NCI-H2196 treated with DMSO at 0.1 percent for 48 hours (cell line): ENCODE measurements at regions not wholly inside any gene's neighbourhood (a gene's known extent, or its start where the extent isn't known, plus 50 kb on each side); places are given as distances from the start of the nearest gene placed in this dataset.

Experiments used
- DNase-seq: peaks from one replicate; lab custom pipeline; 2025; ENCODE audit not compliant: unreplicated experiment; lab: John Stamatoyannopoulos, UW

DNA sequence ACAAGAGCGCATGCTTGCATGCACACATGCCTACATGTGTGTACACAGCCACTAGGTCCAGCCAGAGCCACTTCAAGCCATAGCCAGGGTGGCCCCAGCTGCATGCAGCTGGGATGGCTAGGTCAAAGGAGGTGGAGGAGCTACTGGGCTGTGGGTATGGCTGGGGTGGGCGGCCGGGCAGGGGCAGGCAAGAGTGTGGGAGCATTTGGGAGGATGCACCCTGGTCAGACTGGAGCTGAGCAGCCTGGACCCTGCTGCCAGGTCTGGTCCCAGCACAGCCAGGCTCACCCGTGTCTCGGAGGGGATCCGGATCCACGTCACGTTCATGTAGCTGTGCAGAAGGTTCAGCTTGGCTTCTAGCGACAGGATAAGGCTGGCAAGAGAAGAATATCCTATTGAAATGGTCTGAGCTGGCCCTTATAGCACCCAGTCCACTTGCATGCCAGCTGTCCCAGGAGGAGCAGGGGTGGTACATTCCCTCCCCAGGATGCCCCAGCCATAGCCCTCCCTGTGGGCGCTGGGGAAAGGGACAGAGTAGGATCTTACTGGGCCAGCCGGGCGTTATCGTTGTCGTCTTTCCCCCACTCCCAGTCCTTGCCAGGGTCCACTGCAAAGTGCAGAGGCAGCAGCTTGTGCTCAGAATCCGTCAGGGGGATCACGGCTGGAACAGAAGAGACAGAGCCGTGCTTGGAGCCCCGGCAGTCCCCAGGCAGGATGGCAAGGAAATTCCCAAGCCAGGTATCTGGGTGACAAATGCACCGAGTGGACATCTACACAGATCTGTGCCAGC lies 160.5 kb downstream of the KLF13 start:
- no peak for DNase-seq

DNA sequence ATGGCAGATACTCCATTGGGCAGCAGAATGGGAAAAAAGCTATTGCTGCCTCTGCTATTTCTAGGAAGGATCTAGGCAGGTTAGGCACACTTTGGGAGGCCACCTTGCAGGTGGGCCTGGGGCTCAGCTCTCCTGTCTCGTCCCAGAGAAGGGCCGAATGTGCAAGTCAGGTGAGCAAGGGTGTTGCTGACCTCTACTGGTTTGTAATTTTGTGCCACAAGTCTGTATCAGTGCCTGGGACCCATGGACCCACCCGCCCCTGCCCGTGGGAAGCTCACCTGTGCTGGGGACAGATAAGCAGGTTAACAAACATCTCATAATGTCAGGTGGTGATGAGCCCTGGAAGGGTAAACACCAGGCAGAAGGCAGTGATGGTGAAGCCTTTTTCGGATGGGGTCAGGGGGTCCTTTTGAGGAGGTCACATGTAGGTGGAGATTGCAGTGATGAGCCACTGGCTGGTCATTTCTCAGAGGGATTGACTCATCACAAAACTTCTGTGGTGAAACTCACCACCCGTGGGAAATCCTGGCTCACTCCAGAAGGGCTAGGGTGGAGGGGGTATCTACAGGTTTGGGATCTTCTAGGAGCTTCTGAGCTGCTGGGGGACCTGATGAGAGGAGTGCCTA lies 161.3 kb downstream of the KLF13 start:
- no peak for DNase-seq

DNA sequence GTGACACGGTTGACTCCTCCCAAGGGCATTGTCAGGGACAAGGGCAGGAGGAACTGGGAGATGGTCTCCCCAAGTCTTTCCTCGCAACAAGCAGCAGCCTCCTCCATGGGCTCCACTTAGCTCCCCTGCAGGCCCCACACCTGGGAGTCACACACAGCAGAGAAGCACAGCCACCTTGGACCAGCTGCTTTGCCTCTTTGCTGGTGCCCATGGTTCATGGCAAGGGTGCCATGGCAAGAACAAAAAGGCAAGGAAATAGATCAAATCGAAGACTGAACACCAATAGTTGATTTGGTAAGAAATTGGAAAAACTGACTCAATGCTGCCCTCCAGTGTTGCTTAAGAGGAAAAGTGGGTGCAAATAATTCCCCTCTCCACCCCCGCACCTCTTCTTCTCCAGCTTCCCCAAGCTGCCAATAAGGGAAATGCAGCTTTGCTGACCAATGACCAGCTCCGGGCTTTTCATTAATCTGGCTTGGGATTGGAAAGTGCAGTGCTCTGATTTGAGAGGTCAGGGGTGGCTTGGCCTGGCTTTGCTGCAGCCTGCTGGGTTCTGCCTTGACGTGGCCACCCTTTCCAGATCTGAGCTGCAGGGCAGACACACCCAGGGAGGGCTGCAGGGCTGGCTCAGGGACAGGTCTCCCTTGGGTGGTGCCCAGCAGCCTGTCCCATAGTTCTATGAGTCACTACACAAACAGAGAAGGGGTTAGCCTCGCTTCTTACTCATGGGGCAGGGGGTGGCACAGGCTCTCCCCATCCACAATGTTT lies 162.0 kb downstream of the KLF13 start:
- peak; percentile 50 for DNase-seq

DNA sequence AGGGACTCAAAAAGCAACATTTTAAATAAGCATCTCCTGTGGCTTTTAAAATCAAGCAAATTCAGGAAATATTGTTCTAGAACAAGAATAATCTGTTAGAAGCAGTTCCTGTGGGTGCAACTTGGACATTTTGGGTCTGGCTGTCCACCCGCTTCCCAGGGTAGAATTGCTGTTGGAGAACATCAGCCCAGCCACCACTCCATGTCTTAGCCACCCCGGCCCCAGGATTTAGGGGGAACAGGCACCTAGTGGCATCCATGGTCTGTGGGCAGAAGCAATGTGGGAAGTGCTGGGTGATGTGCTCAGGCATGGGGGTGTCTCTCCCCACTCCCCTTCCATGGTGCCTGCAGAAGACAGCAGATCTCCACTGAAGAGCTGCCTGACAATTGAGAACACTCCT lies 162.6 kb downstream of the KLF13 start:
- no peak for DNase-seq

DNA sequence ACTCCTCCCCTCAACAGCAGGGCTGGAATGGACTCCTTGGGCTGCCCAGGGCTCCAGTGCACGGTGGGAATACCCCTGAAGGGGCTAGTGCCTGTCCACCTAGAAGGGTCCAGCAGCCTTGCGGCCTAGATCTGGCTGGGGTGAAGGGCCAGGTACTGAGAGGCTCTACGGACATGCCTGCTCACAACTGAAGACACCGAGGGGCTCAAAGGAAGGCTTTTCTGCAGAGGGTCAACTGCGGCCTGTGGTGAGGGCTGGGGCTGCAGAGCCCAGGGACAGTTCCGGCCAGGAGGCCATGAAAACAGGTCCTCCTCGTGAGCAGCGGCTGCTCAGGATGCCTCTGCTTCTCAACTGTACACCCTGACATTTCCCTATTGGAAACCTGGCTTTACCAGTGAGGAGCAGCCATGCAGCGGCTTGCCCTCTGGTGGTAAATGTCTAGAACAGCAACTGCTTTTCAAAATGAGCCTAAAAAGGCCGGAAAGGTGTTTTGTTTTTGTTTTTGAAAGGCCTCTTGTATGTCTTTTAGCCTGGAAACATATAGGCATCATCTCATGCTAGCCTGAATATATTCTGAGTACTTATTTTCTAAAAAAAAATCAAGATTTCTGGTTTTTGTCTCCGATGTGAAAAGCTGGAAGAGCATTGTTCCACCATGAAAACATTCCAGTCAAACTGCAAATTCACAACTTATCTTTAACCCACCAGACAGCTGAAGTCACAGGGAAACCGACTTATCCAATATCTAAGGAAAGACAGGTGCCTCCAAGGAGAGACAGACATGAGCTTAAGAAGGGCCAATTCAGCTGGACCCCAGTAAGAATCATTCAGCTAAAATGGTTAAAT lies 163.4 kb downstream of the KLF13 start:
- no peak for DNase-seq

DNA sequence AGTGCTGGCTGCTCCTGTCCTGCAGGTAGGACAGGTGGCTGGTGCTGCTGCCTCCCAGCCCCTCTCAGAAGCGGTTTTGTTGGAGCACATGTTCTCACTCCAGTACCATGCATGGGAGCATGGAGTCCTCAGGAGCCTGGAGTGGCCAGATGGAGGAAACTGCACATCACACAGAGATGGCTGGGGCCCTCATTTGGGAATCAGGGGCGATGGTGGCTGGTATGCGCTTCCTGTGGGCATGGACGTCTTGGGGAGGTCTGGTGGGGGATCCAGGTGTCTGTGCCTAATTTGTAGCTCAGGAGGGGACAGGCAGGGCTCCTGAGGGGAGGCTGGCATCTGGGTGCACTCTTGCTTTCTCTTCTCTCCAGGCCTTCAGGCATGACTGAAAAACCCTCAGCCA lies 168.2 kb downstream of the KLF13 start:
- no peak for DNase-seq

DNA sequence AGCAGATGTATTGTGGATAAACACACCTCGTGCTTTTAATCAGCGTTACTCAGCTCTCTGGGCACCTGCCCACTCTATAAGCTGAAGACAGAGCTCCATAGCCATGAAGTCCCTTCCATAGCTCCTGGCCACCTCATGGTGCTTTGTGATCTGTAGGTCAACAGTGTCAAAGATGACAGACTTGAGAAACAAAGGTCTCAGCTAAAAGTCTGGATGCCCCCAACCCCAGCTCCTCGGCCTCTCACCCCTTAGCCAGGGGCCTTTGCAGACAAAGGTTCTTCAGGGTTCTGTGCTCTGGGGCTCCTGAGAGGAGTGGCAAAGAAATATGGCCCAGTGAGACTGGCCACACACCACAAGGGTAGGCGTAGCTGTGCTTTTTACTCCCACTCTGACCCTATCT lies 168.6 kb downstream of the KLF13 start:
- DNase-seq: no peak

DNA sequence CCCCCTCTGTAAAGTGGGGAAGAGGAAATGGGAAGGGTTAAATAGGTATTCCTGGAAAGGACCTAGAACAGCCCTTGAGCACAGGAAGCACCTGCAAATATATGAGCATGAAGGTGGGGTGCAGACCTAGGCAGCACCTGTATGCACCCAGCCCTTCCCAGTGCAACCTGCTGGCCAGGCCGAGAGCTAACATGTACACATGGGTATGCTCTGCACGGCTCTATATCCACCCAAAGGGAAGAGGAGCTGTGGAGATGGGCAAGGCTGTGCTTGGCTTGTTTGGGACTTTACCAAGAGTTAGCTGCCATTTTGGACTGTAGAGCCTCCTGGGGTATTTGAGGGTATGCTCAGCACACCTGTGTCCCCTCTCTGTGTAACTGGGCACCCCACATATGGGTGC lies 171.2 kb downstream of the KLF13 start:
- no peak for DNase-seq

DNA sequence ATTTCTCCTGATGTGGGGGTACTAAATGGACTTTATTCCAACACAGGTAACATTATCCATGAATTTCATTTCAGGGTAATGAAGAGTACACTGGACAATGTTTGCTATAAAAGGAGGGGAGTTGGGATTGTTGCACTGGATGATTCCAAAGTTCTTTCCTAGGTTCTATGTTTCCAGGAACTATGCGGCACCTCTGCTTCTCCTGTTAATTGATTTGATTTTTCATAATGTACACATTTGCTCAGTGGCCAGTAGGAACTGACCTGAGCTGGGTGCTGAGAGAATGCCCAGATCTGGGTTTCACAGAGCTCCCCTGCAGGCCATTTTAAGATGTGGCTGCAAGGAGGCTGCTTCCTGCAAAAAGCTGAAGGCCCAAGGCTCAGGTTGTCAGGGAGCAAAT lies 171.7 kb downstream of the KLF13 start:
- DNase-seq: no peak

DNA sequence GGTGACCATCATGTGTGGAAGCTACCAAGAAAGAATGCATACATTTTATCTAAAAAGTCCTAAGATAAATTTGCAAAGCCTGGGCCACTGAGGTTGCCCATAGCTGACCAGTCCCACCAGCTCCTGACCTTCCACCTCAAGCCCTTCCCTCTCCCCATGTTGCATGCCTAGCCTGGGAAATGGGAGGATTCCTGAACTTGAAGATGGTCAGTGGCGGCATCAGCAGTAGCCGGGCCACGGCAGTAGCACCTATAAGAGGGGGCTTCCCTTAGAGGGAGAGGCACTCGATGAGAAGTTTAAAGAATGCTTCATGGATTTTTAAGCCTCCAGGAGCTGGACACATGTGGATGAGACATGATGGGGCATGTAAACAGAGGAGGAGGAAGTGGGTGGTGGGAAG lies 172.1 kb downstream of the KLF13 start:
- DNase-seq: no peak

DNA sequence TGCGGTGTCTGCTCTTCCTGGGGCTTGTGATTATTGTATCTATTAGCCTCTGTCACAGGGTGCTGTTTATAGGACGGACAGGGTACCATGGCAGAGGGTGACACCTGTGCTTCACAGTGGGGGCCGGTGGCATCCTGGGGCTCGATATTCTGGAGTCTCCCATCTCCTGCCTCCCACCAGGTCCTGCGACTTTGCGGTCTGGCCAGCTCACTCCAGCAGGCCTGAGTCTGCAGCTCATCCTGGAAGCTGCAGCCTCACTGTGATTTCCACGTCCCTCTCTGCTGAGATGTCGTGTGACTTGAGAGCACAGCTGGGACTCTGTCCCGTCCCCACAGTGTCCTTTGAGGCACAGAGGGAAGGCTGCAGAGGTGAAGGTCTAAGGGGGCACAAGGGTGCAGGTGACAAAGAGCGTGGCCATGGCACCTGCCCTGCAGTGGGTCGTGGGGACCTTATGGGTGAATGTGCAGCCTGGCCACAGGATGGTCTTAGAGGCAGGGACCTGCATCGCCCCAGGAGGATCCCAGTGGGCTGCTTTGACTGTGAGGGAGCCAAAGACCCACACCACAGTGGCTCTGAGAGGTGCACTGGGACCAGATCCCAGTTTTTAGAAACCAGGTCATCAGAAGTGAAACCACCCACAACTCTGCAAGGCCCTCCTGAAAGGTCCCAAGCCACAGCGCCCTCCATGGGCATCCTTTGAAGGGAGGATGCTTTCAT lies 172.8 kb downstream of the KLF13 start:
- DNase-seq: no peak

DNA sequence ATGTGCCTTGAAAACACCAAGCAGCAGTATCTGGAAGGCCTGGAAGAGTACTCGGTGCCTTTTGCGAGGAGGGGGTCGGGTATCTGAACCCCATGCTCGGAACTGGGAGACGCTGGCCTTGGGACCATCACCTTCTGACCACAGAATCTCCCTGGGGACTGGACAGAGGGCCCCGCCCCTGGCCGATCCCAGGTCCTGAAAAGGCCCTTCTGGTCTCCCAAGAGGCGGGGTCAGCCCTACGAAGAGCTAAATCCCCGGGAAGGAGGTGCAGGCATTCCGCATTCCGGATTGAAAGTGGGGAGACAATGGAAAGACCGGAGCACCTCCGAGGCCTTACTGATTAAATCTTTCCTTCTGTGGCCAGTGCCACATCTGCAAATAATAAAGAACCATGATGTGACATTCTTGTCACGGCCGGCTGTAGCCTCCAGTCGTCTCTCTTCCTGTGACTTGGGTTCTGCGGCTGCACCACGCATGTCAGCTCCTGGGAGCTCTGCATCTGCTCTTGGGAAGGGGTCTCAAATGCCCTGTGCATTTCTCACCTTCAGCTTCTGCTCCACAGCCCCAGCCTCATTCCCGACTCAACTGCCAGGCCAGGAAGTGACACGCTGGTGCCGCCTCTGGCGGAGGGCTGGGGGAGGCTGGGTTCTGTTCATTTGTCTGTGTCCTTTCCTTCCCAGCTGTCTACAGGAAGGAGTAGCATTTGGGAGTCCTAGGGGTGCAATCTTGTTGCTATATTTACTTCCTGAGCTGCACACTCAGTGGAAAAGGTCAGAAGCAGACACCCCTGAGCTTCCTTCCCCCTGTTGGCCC lies 173.5 kb downstream of the KLF13 start:
- no peak for DNase-seq

DNA sequence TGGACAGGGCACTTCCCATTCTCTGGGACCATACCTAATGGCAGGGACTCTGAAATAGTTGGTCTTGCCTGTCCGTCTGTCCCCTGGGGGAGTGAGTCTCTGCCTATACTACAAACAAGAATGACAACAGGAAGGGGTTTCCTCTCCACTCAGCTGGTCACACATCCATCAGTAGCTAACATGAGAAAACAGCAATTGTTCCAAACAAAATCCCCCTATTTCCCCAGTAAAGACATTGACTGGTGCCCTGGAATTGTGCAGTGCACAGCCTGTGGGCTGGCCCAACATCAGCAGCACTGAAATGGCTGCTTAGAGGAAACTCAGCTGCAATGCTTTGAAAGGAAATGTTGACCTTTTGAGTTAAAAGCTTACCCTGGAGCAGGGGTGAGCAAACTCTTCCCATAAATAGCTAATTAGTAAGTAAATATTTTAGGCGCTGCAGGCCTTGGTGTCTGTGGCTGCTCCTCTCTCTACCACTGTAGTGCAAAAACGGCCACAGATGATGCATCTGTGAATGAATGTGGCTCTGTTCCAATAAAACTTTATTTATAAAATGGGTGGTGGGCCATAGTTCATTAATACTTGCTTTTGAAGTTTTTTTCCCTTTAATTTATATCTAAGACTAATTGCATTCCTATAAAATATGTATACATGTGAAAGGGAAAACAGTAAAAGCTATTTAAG lies 174.3 kb downstream of the KLF13 start:
- DNase-seq: no peak

DNA sequence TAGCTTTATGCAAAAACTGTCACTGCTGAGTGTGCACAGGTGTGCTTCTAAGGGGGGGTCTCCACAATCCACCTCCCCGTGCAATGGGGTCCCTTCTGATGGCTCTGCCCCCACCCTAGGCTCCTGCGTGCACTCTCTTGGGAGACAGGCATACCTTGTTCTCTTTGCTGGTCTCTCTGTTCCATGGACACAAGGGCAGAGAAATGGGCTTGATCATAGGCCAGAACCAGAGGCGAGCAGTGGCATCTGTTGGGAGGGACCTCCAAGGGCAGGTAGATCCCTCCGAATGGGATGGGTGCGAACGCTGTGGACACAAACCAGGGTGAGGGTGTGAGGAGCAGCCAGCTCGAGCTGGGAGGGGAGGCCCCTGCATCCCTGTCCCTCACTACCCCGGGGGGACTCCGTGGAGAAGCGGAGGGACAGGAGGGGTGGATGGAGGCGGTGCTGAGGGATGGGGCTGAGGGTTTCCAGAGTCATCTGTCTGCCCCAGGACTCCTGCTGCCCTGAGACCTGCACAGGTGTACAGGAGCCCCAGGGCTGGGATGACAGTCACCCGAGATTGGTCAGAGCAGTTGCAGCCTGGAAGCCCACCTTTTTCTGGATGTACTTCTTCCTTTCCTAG lies 175.0 kb downstream of the KLF13 start:
- DNase-seq: no peak

DNA sequence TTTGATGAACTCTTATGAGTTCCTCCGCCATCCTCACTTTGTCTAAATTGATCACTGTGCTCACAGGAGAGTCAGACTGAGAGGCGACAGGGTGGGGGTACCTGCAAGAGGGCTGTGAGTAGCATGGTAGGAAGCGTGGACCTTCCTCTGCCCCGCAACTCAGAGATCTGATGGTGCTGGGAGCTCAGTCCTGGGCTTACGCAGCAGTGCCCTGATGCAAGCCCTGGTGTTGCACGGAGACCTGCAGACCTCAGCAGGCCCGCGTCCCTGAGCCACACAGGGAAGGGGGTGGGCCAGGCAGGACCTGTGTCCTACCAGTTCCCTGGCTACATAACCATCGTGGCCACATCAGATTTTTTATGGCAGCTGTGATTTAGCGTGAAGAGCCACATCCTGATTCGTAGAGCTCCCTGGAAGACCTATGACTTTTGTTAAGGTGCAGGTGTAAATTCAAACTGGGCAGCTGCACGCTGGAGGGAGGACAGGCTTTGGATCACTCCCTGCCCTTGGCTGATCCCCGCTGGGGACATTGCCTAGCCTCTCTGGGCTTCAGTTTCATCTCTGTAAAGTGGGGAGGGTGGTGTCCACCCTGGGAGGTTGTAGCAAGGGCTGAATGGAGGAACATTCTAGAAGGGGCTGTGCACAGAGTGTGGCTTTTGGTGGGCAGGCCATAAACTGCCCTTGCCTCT lies 176.1 kb downstream of the KLF13 start:
- no peak for DNase-seq

DNA sequence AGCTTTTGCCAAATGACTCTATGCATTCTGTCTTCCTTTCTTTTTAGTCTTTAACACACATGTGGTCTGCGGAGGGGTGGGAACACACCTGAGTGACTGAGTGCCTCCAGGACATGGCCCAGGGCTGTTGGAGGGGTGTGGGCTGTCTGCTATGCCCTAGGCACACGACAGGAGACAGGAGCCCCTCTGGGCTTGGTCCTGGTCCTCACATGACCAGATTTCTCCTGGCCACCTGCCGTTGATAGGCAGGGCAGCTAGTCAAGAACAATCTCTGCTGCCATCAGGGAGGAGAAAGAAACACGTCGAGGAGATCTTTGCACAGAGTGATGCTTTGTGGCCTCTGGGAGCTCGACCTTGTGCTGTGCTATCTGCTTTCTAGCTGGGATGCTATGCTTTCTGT lies 176.6 kb downstream of the KLF13 start:
- no peak for DNase-seq

DNA sequence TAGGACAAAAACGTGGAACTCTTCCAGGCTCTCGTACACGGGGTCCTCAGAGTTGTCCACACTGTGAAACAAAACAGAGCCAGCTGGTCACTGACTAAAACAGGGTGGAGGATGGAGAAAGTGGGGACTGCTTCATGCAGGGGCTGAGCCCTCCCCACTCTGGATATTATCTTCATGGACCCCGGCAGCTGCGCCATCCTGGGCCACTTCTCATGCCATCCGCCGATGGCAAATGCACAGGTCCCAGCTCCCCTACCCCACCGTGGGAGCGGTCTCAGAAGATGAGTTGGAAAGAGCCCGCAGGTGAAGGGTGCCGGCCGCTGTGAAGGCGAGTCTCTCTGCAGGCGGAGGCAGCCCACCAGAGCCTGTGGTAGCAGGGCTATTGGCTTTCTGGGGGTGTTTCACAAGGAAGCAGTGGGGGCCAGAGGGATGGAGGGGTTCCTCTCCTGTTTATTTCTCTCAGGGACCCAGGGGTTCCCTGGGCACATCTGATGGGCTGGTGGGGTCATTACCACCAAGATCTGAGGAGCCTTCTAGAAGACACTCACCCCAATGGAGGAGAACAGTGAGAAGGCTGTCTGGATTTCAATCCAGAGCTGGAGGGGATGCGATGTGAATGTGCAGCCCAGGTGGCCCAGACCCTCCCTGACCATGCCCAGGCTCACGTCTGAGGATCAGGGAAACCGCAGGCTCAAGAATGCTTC lies 177.3 kb downstream of the KLF13 start:
- no peak for DNase-seq

DNA sequence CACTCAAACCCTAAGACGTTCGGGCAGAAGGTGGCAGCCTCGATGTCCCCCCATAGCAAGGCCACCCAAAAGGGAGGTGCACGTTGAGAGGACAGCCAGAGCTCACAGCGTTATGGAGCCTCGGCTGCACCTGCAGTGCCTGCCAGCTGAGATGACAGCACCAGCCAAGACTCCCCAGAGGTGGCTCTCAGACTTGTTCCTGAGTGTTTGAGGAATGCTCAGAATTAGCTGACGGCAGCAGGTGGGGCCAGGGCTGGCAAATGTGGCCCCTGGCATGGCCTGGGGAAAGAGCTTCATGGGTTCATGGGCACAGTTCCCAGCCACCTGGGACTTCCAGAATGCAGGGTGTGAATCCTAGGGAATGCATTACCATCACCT lies 177.8 kb downstream of the KLF13 start:
- no peak for DNase-seq
